ENCODE measurements at regions not wholly inside any gene's neighbourhood (a gene's known extent, or its start where the extent isn't known, plus 50 kb on each side); places are given as distances from the start of the nearest gene placed in this dataset.

GRCh38 chr5:52063186-52063585 is 679.9 kb downstream of the ISL1 start:
- no peak for TF ChIP-seq CTCF (conservative IDR thresholded peaks at IDR 0.05; ENCODE audit: low read depth, low read length)
- no peak for TF ChIP-seq EZH2 (IDR thresholded peaks at IDR 0.05; ENCODE audit: borderline replicate concordance, low read depth, low read length, poor library complexity, severe bottlenecking)

Data from A673 (cell line).